HG02870 (cell line): ENCODE measurements at regions not wholly inside any gene's neighbourhood (a gene's known extent, or its start where the extent isn't known, plus 50 kb on each side); places are given as distances from the start of the nearest gene placed in this dataset.
"Not testable (repeated sequence)": the region's sequence is repeated elsewhere in the genome, so short reads cannot be mapped to it uniquely, and the experiment has no call there.

Source experiments
- ATAC-seq: cut with Tn5 transposase; IDR thresholded peaks from one replicate; pipeline ENCODE4 v1.9.1; 2021; ENCODE audit warnings: mild to moderate bottlenecking, moderate library complexity; ENCODE audit not compliant: unreplicated experiment

- ATAC-seq: not testable (repeated sequence)
These were observed 1465.9 kb downstream of the SPATA31A7 start for GRCh38 chr9:62655705-62656104.

DNA sequence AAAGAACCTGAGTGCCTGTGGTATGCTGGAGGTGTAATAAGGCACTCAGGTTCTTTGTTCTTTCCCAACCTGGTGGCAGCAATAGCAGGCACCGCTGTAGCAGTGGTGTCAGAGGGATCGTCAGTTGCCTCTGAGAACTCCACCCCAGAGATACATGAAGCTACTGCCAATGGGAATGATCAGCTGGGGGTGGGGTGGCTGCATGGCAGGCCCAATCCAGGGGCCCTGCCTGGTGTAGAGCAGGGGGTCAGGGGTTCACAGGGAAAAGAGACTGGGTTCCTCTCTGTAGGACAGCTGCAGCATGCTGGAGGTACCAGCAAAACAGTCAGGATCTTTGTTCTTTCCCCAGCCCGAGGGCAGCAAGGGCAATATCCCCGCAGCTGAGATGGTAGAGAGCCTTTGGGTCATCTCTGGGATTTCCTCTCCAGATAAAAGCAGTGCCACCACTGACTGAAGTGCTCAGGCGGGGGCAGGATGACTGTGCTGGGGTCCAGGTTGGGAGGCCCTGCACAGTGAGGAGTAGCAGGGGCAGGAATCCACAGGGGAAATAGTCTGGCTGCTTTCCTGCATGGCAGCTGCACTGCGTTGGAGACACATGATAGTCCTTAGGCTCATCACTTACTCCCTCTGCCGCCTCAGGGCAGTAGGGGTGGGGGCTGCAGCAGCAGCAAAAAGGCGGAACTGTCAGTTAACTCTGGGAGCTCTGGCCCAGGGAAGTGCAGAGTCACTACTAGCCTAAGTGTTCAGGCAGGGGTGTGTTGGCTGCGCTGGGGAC is 1473.1 kb downstream of the SPATA31A7 start:
- ATAC-seq: not testable (repeated sequence)

GRCh38 chr9:62663512-62663911 is 1473.7 kb downstream of the SPATA31A7 start:
- ATAC-seq: not testable (repeated sequence)

DNA sequence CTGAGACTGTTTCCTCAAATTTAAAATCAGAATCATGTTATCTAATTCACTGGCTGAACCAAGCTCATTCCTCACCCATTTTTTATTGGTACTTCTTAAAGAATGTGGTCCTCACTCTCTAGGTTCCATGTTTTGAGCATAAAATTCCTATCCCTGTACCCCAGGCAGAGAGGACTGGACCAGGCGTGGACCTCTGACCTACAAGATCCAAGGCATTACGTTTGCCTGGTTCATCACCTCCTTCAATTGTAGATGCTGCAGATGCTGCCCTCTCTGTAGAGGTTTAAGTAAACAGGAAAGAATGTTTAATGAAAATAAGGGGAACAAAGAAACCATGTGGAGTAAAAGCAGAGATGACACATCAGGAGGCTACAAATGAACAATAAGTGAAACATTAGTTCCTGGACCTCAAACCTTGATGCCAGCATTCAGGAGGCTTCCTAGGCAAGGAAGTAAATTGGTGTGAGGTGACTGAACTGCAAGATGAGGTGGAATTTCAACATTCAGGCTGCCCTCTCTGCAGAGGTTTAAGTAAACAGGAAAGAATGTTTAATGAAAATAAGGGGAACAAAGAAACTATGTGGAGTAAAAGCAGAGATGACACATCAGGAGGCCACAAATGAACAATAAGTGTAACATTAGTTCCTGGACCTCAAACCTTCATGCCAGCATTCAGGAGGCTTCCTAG is 1477.4 kb downstream of the SPATA31A7 start:
- not testable (repeated sequence) for ATAC-seq

DNA sequence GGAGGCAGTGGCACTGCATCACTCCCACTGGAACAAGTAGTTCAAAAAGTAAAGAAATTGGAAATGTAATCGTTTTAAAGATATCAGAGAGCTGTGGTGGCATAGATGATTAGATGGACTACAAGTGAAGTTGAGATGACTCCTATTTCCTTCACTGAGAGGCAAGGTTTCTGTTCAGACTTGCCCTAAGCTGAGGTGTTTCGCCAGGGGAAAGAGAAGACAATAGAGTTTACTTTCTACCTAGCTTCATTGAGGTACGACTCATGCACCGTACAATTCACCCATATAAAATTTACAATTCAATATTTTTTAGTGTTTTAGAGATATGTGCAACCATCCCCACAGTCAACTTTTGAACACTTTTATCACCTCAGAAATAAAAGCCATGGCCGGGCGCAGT is 1487.2 kb downstream of the SPATA31A7 start:
- not testable (repeated sequence) for ATAC-seq

- ATAC-seq: not testable (repeated sequence)
These were observed 1488.5 kb downstream of the SPATA31A7 start for GRCh38 chr9:62678336-62678735.

DNA sequence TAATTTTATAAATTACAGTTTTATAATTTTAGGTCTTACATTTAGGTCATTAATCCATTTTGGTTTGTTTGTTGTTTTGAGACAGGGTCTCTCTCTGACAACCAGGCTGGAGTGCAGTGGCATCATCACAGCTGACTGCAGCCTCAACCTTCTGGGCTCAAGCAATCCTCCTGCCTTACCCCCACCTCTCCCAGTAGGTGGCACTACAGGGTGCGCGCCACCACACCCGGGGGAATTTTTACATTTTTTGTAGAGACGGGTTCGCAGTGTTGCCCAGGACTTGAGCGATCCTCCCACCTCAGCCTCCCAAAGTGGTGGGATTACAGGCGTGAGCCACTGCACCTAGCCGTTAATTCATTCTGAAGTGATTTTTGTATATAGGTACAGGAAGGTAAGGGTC is 1489.2 kb downstream of the SPATA31A7 start:
- ATAC-seq: peak; percentile 45

GRCh38 chr9:62684833-62685647 is 1495.2 kb downstream of the SPATA31A7 start:
- ATAC-seq: peak; percentile 67

DNA sequence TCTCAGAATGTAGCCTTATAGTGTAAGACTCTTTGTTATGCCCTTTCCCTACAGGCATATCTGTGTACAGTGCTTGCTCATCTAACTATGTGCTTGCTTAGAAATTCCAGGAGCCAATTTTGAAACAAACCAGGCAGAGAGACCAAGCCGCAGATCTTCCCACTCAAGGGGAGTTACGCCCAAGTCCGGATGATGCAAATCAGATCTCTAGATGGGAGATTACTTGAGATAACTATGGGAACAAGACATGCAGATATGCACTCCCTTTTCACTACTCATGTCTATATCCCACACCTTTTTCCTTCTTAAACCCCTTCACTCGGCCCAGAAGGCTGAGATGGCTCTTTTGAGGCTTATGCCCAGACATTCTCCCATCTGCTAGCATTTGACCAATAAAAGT is 1496.5 kb downstream of the SPATA31A7 start:
- not testable (repeated sequence) for ATAC-seq

DNA sequence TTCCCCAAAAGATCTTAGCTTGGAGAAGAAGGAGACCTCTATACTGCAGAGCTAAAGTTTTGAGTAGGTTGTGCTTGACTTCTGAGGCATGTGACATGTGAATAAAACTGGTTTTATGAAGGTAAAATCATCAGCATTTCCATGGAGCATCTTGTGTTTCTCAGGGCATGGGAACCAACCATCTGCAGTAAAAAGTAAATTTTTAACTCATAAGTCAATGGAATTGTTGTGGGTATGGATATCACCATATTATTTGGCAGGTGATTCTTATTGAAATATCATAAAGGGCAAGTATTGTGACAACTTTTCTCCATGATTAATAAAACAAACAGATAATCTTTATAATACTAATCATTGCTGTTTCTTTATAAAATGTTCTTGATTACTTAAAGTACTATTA is 1503.2 kb downstream of the SPATA31A7 start:
- not testable (repeated sequence) for ATAC-seq

GRCh38 chr9:62711317-62711716 is 1521.5 kb downstream of the SPATA31A7 start:
- ATAC-seq: not testable (repeated sequence)

DNA sequence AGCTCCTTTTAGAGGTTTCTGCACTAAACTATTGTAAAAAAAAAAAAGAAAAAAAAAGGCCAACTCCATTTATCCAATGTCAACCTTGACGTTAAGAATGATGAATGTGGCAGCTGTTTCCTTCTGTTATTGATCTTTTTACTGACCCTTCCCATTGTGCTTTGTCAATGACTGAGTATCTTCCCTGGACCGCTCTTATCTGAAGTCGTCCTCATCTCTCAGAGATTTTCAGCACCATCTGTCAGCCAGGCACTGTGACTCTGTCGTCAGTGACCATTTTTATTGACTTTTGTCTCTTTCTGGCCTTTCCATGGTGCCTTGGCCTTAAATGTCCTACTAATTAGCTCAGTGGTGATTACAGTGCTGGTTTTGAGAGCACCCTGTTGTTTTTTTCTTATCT is 1535.7 kb downstream of the SPATA31A7 start:
- not testable (repeated sequence) for ATAC-seq

- peak; percentile 96 for ATAC-seq
These were observed 1540.6 kb downstream of the SPATA31A7 start for GRCh38 chr9:62730229-62731000.

DNA sequence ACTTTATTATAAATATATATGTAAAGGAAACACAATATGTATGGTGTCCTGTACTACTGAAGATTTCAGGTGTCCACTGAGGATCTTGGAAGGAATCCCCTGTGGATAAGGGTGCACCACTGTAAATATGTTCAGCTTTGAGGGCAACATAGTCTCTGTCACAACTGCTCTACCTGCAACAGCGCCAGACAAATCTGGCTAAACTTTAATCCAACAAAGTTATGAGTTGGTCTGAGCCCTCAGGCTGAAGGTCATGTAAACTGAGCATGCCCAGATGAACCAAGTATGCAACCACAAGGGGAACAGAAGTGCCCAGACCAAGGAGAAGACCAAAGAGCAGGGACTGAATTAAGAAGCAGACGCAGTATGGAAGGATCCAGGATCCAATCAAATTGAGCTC is 1541.2 kb downstream of the SPATA31A7 start:
- ATAC-seq: not testable (repeated sequence)

DNA sequence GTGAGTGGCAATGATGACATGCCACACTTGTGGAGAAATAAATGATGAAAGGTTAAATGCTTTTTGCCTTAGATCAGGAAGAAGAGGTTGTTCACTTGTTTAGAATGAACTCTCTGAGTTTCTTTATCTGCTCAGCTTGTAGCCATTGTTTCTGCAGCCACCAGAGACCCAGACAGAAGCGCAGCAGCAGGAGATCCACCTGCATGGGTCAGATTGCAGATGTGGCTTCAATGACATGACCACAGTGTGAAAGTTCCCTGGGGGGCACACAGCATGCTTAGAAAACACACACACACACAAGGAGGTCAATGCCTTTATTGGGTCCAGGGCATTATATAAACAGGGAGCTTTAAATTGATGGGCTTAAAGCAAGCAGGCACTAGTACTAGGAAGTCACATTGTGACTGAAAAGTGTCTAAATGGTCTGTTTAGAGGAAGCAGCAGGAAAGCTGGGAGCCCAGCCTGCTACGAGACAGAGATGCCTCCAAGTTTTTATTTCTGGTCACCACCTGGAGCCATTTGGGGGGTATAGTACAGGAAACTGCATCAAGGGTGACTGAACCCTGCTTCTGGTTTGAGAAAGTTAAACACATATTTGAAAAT is 1547.3 kb downstream of the SPATA31A7 start:
- ATAC-seq: not testable (repeated sequence)

- ATAC-seq: not testable (repeated sequence)
These were observed 1548.1 kb downstream of the SPATA31A7 start for GRCh38 chr9:62737915-62738314.

- not testable (repeated sequence) for ATAC-seq
These were observed 1556.1 kb downstream of the SPATA31A7 start for GRCh38 chr9:62745774-62746529.
